ENCODE measurements at regions not wholly inside any gene's neighbourhood (a gene's known extent, or its start where the extent isn't known, plus 50 kb on each side); places are given as distances from the start of the nearest gene placed in this dataset.

DNA sequence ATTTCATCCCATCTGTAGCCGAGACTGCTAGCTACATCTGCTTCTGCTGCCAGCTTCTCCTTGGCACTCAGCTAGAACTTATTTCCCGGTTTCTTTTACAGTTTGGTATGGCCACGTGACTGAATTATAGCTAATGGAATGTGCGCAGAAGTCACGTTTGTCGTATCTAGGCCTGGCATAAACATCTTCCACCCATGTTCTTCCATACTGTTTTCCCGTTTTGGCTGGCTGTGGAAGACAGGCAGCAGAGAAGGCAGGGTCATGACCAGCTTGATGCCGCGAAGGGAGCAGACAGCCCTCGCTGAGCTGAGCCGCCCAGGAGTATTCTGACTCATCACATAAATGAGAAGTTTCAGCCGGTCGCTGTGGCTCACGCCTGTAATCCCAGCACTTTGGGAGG, 186.7 kb downstream of the RFC3 start:
- ATAC-seq = no peak
- Mint-ChIP-seq H3K4me3 (no peak overlapping the region), H3K36me3 (no peaks in the 10 kb centered on the region), H3K27ac (no peak overlapping the region), H3K27me3 (no peaks in the 10 kb centered on the region), H3K4me1 (no peaks in the 10 kb centered on the region), H3K9me3 (no peaks in the 10 kb centered on the region)

DNA sequence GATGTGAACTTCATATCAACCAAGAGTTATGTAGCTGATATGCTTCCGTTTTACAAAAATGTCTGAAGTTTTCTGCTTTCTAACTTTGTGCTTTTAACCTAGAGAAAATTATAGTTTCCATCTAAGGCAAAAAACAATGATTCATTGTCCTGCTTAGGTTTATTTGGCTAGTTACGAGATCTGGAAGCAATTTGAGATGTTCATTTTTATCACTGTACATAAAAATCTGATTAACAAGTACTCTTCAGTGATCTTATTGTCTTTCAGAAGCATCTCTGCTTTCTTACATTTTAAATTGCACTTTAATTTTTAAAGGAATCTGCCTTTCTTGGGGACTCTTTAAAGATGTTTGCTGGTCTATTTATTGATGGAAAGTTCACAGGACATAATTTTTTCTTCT, 188.1 kb downstream of the RFC3 start:
- ATAC-seq = no peak
- Mint-ChIP-seq H3K4me3 (no peak overlapping the region), H3K4me1 (no peaks in the 10 kb centered on the region), H3K9me3 (no peaks in the 10 kb centered on the region), H3K27me3 (no peaks in the 10 kb centered on the region), H3K27ac (no peak overlapping the region), H3K36me3 (no peaks in the 10 kb centered on the region)

DNA sequence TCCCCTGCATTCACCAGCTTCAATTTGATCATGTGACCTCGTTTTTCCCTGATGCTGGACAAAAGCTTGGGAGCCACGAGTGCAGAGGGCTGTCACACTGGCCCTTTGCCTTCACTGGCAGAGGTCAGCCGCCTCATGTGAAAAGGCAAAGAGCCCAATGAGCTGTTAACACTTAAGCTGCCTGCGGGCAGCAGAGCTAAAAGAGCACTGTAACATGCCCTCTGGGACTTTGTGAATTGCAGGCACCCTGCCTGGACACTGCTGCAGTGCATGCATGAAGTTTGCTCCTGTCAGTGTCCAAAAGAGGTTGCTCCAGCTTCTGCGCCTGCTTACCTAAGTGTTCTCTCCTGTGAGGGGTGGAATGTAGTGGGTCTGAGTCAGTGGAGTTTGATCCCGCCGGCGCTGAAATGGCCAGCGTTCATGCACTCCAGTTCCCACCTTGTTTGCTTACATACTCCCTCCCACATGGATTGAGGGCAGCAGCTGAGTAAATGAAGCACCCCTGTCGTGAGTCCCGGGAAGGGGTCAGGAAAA, 193.7 kb downstream of the RFC3 start:
- no peak overlapping the region for H3K27ac Mint-ChIP-seq
- no peaks in the 10 kb centered on the region for H3K4me1 Mint-ChIP-seq
- no peak overlapping the region for H3K4me3 Mint-ChIP-seq
- no peak for ATAC-seq
- no peaks in the 10 kb centered on the region for H3K36me3 Mint-ChIP-seq
- no peaks in the 10 kb centered on the region for H3K9me3 Mint-ChIP-seq
- peaks cover 10% of the 10 kb centered on the region for H3K27me3 Mint-ChIP-seq

- no peaks in the 10 kb centered on the region for H3K9me3 Mint-ChIP-seq
- H3K4me1 Mint-ChIP-seq = no peaks in the 10 kb centered on the region
- H3K36me3 Mint-ChIP-seq = no peaks in the 10 kb centered on the region
- H3K27ac Mint-ChIP-seq = no peak overlapping the region
- no peak for ATAC-seq
- H3K27me3 Mint-ChIP-seq = peaks cover 10% of the 10 kb centered on the region
- no peak overlapping the region for H3K4me3 Mint-ChIP-seq
Measured at GRCh38 chr13:34012382-34012781, 194.4 kb downstream of the RFC3 start.

DNA sequence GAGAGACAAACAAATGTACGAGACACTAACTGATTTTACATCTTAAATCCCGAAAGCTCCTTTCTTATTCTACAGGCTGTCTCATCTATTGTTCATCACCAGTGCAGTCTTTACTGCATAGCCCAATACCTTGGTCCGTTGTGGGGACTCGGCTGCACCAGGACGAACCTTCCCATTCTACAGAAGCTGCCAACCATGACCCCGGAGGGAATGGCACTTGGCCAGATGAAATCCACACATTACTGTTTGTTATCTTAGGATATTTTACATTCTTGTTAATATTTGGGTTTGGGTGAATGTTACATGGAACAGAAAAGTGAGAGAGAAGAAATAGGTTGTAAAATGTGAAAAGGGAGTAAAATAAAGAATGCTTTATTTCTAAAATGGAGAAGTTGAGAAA, 195.1 kb downstream of the RFC3 start:
- no peak overlapping the region for H3K27ac Mint-ChIP-seq
- H3K4me1 Mint-ChIP-seq = no peaks in the 10 kb centered on the region
- peaks cover 10% of the 10 kb centered on the region for H3K27me3 Mint-ChIP-seq
- H3K9me3 Mint-ChIP-seq = no peaks in the 10 kb centered on the region
- no peak for ATAC-seq
- no peaks in the 10 kb centered on the region for H3K36me3 Mint-ChIP-seq
- no peak overlapping the region for H3K4me3 Mint-ChIP-seq

DNA sequence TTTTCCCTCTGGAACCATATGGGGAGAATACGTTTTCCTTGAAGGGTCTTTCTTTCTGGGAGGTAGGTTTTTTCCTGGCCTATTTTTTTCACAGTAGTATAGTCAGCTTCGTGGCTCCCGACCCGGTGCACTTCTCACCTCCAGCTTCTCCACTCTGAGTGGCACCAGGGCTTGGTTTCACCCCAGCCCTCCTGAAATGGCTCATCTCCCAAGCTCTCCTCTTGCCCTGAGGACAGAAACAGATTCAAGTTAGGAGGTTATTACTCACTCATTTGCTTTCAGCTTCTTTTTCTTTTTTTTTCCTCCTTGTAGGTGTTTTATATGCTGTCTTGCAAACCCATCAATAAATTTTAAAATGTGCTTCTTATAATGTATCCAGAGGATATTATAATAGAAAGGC, 199.3 kb downstream of the RFC3 start:
- peaks cover 6% of the 10 kb centered on the region for H3K9me3 Mint-ChIP-seq
- ATAC-seq = no peak
- H3K27ac Mint-ChIP-seq = no peak overlapping the region
- no peaks in the 10 kb centered on the region for H3K36me3 Mint-ChIP-seq
- no peak overlapping the region for H3K4me3 Mint-ChIP-seq
- H3K4me1 Mint-ChIP-seq = no peaks in the 10 kb centered on the region
- peaks cover 10% of the 10 kb centered on the region for H3K27me3 Mint-ChIP-seq

DNA sequence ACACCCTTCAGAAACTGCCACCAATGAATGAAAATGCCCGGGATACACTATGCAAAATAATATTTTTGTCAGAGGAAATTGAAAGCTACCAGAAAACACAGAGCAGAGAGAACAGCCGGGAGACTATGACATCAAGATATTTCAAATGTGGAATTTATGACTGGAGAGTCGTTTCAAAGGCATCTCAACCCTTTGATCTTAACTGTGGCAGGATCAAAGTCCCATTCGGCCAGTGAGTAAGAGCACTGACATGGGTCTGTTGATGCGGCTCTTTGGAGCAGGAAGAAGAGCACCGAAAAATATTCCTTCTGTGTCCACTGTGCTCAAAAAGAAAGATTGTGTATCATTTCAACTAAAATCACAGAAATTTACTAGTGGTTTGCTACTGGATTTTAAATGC, 201.9 kb downstream of the RFC3 start:
- H3K36me3 Mint-ChIP-seq = no peaks in the 10 kb centered on the region
- H3K27me3 Mint-ChIP-seq = peaks cover 10% of the 10 kb centered on the region
- H3K27ac Mint-ChIP-seq = no peak overlapping the region
- ATAC-seq = no peak
- H3K4me3 Mint-ChIP-seq = no peak overlapping the region
- peaks cover 9% of the 10 kb centered on the region for H3K9me3 Mint-ChIP-seq
- no peaks in the 10 kb centered on the region for H3K4me1 Mint-ChIP-seq

- H3K9me3 Mint-ChIP-seq = peaks cover 9% of the 10 kb centered on the region
- peaks cover 10% of the 10 kb centered on the region for H3K27me3 Mint-ChIP-seq
- H3K4me3 Mint-ChIP-seq = no peak overlapping the region
- ATAC-seq = no peak
- H3K36me3 Mint-ChIP-seq = no peaks in the 10 kb centered on the region
- no peaks in the 10 kb centered on the region for H3K4me1 Mint-ChIP-seq
- H3K27ac Mint-ChIP-seq = no peak overlapping the region
Measured at GRCh38 chr13:34020388-34020787, 202.4 kb downstream of the RFC3 start.

DNA sequence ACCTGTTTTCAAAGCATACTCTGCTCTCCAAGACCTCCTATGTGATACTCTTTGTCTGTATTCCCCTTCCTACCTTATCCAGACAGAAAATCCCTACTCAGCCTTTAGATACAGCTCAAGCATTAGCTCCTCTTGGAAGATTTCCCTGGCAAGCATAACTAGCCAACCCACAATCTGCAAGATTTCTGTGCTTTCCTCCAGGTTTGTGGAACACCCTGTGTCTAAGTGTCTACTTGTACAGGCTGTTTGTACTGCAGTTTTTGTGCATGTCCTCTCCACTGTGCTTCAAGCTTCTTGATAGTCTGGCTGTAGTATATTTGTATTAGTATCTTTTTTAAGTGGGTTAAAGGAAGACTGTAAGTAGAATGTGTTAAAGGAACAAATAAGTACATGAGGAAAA, 203.7 kb downstream of the RFC3 start:
- H3K9me3 Mint-ChIP-seq = peaks cover 9% of the 10 kb centered on the region
- no peak for ATAC-seq
- no peaks in the 10 kb centered on the region for H3K27me3 Mint-ChIP-seq
- H3K36me3 Mint-ChIP-seq = no peaks in the 10 kb centered on the region
- H3K4me1 Mint-ChIP-seq = no peaks in the 10 kb centered on the region
- H3K27ac Mint-ChIP-seq = no peak overlapping the region
- no peak overlapping the region for H3K4me3 Mint-ChIP-seq

DNA sequence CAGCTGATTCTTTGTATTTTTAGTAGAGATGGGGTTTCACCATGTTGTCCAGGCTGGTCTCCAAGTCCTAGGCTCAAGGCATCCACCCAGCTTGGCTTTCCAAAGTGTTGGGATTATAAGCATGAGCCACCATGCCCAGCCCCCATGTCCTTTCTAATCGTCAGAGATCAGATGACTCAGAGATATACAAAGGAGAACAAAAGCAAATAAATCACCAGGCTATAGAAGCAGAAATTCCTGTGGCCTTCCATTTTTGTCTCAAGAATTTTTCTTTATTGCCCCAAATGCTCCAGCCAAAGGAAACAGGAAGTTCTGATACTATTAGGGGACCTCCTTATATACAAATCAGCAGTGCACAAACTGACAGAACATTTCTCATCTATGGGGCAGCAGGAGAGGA, 207.8 kb downstream of the RFC3 start:
- no peak for ATAC-seq
- Mint-ChIP-seq H3K9me3 (peaks cover 11% of the 10 kb centered on the region), H3K36me3 (no peaks in the 10 kb centered on the region)

GRCh38 chr13:34026308-34026707, 208.4 kb downstream of the RFC3 start:
- peaks cover 11% of the 10 kb centered on the region for H3K9me3 Mint-ChIP-seq
- no peaks in the 10 kb centered on the region for H3K27me3 Mint-ChIP-seq
- no peak overlapping the region for H3K4me3 Mint-ChIP-seq
- H3K36me3 Mint-ChIP-seq = no peaks in the 10 kb centered on the region
- no peak overlapping the region for H3K27ac Mint-ChIP-seq
- ATAC-seq = no peak
- H3K4me1 Mint-ChIP-seq = no peaks in the 10 kb centered on the region

More for the DNA sequence above, 207.8 kb downstream of the RFC3 start:
- Mint-ChIP-seq H3K4me1 (no peaks in the 10 kb centered on the region), H3K27ac (no peak overlapping the region), H3K4me3 (no peak overlapping the region), H3K27me3 (no peaks in the 10 kb centered on the region)

DNA sequence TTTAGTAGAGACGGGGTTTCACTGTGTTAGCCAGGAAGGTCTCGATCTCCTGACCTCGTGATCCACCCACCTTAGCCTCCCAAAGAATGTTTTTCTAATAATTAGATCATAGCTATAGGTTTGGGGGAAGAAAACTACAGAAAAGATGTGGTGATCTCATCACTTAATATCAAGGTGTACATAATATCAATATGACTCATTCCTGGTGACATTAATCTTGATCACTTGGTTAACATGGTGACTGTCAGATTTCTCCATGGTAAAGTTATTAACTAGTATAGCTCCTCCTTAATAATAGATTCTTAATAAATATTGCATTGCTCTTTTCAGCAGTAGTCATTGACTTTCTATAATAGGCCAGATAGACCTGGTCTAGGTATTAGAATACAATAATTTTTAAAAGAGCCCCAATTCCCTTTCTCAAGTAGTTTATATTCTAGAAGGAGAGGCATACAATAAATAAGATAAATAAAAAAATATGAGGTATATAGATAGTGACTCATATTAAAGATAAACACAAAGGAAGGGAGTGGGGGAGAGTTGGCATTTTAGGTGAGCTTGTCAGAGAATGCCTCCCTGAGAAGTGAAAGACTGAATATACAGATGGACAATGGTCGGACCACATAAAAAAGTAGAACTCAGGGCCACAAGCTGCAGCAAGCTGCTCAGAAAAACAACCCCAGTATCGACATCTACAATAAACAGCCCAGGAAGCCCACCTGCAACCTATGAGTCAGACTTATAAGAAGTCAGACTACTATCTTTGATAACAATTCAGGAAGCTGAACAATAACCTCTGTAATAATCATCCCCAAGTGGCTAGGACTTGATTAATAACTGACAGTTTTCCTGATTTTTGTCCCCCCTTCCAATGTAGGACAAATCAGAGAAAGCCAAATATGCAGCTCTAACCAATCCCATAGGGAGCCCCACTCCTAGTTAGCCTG, 210.8 kb downstream of the RFC3 start:
- Mint-ChIP-seq H3K27ac (no peak overlapping the region), H3K4me3 (no peak overlapping the region), H3K4me1 (no peaks in the 10 kb centered on the region), H3K27me3 (no peaks in the 10 kb centered on the region), H3K36me3 (no peaks in the 10 kb centered on the region), H3K9me3 (peaks cover 3% of the 10 kb centered on the region)
- no peak for ATAC-seq

DNA sequence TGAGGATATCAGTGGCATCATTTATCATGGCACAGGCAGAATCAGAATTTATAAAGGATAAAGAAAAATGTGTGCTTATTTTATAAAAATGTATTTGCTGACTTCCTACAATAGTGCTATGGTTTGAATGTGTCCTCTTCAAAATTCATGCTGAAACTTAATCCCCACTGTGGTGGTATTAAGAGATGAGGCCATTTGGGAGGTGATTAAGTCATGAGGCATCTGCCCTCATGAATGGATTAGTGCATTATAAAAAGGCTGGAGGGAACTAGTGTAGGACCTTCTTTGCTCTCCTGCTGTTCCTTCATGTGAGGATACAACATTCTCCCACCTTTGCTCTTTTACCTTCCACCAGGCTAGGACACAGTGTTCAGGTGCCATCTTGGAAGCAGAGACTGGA, 212.8 kb downstream of the RFC3 start:
- Mint-ChIP-seq H3K9me3 (peaks cover 6% of the 10 kb centered on the region), H3K4me1 (no peaks in the 10 kb centered on the region), H3K4me3 (no peak overlapping the region), H3K27me3 (no peaks in the 10 kb centered on the region), H3K27ac (no peak overlapping the region), H3K36me3 (no peaks in the 10 kb centered on the region)
- ATAC-seq = no peak

DNA sequence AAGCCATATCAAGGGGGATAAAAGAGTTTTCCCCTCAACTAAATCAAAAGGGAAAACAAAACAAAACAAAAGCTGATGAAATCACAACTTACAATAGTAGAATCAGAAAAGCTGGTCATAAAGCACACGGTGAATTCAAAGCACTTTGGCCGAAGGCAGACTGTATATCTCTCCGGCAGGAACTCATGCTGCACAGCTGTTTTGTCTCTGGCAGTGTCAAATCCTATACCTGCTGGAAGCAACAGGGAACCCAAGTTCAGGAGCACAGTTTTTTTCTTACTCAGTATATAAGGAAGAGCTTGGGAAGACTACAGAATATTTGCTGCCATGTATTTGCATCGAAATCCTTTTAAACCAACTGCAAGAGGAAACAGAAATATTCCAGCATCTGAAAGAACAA, 213.7 kb downstream of the RFC3 start:
- Mint-ChIP-seq H3K36me3 (no peaks in the 10 kb centered on the region), H3K4me3 (no peak overlapping the region), H3K4me1 (no peaks in the 10 kb centered on the region), H3K27me3 (no peaks in the 10 kb centered on the region), H3K9me3 (peaks cover 6% of the 10 kb centered on the region), H3K27ac (no peak overlapping the region)
- no peak for ATAC-seq

GRCh38 chr13:34034411-34034810, 216.5 kb downstream of the RFC3 start:
- H3K4me3 Mint-ChIP-seq = no peak overlapping the region
- no peak for ATAC-seq
- H3K27me3 Mint-ChIP-seq = no peaks in the 10 kb centered on the region

GRCh38 chr13:34035178-34035577, 217.2 kb downstream of the RFC3 start:
- Mint-ChIP-seq H3K4me3 (no peak overlapping the region), H3K27me3 (no peaks in the 10 kb centered on the region), H3K36me3 (no peaks in the 10 kb centered on the region), H3K4me1 (peaks cover 10% of the 10 kb centered on the region), H3K9me3 (peaks cover 4% of the 10 kb centered on the region), H3K27ac (no peak overlapping the region)
- ATAC-seq = no peak

More at GRCh38 chr13:34034411-34034810, 216.5 kb downstream of the RFC3 start:
- no peak overlapping the region for H3K27ac Mint-ChIP-seq
- peaks cover 6% of the 10 kb centered on the region for H3K9me3 Mint-ChIP-seq
- H3K36me3 Mint-ChIP-seq = no peaks in the 10 kb centered on the region
- peaks cover 10% of the 10 kb centered on the region for H3K4me1 Mint-ChIP-seq
